ENCODE measurements at regions not wholly inside any gene's neighbourhood (a gene's known extent, or its start where the extent isn't known, plus 50 kb on each side); places are given as distances from the start of the nearest gene placed in this dataset.

DNA sequence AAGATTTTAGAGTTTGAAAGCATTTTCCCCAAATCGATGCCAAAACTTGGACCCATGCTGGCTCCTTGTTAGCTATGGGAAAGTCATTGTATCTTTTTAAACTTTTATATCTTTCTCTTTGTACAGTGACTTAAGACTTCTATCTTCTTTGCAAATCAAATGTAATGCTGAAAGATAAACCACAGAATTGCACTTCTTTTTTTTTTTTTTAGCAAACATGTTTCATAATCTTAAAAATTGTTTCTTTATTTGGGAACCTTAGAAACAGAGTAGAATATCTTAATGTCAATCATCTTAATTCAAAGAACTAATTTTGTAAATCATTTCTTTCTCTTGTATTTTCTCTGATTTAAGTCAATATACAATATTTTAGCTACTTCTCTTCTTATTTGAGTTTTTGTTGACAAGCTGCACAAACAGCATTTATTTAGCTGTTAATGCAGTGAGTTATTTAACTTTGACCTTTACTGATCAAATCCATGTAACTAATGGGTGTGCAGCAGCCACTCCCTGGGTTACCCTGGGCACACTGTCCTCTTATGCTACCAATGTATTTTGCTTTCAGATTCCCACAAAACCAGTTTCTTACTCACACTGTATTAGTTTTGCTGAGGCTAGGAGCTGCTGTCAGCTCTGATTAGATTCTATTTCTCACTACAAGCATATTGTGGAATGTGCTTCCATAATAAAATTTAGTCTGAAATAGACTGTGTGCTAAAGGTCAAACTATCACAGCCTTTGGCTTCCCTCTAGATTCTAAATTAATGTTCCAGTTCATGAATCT is 279.6 kb downstream of the ADGB start:
- Histone ChIP-seq H3K36me3 (ENCODE audit: control insufficient read depth, insufficient read depth, low read length) (no peaks in the 10 kb centered on the region), H3K9ac (ENCODE audit: low read length) (no peak overlapping the region), H3K4me1 (ENCODE audit: control insufficient read depth, insufficient read depth, low read length) (peaks cover 22% of the 10 kb centered on the region; the same call in 1 of the 2 replicates), H3K9me3 (ENCODE audit: control insufficient read depth, insufficient read depth, low read depth, low read length) (no peaks in the 10 kb centered on the region), H3K4me3 (ENCODE audit: low read depth, low read length) (no peak overlapping the region), H3K27ac (ENCODE audit: low read depth, low read length) (no peak overlapping the region), H3K27me3 (ENCODE audit: control insufficient read depth, insufficient read depth, low read length) (no peaks in the 10 kb centered on the region)

DNA sequence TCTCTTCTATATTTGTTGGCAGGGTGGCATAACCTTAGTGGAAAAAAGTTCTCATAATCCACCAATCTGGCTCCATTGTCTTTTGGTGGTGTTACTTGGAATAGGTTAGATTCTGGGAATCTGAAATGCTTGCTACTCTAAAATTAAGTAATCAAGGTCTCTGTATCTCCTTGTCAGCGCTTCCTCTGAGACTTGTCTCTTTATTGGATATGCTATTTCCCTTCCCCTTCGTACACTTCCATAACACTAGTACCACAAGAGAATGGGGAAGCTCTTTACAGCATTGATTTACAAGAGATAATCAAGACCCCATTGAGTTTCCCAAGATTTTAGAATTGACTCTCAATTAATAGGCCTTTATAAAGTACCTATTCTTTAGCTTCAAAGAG is 280.2 kb downstream of the ADGB start:
- no peaks in the 10 kb centered on the region for H3K36me3 ChIP-seq (ENCODE audit: control insufficient read depth, insufficient read depth, low read length)
- no peak overlapping the region for H3K27ac ChIP-seq (ENCODE audit: low read depth, low read length)
- H3K9me3 ChIP-seq (ENCODE audit: control insufficient read depth, insufficient read depth, low read depth, low read length): no peaks in the 10 kb centered on the region
- no peak overlapping the region for H3K9ac ChIP-seq (ENCODE audit: low read length)
- H3K4me1 ChIP-seq (ENCODE audit: control insufficient read depth, insufficient read depth, low read length): peaks cover 22% of the 10 kb centered on the region; the same call in 1 of the 2 replicates
- no peak overlapping the region for H3K4me3 ChIP-seq (ENCODE audit: low read depth, low read length)
- H3K27me3 ChIP-seq (ENCODE audit: control insufficient read depth, insufficient read depth, low read length): no peaks in the 10 kb centered on the region

DNA sequence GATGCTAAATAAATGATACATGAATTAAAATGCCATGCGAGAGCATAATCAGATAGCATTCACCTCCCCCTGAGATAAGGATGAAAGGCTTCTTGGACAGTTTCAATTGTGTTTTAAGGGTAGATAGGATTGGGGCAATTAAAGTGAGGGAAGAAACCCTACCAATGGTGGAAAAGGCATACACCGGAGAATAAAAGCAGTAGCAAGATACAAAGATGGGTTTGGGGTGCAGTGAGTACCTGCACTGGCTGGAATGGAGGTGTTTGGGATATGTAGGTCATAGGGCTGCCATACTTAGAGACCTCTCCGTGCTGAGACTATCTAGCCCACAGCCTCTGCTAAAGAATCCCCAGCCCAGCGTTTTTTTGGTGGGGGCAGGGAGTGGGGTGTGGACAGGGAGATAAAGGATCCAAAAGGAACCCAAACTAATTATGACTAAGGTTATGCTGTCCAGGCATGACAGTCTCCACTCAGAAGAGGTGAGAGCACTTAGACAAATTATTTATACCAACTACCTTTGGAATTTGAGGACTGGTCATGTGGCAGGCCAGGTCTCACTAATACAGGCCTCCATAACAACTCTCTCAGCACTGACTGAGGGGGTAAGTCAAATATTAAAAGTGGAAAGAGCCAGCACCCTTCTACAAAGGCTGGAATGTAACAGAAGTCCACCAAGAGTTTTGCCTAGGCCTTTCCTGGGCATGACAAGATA is 280.8 kb downstream of the ADGB start:
- H3K4me1 ChIP-seq (ENCODE audit: control insufficient read depth, insufficient read depth, low read length): peaks cover 22% of the 10 kb centered on the region; the same call in 1 of the 2 replicates
- no peak overlapping the region for H3K4me3 ChIP-seq (ENCODE audit: low read depth, low read length)
- H3K9ac ChIP-seq (ENCODE audit: low read length): no peak overlapping the region
- H3K27ac ChIP-seq (ENCODE audit: low read depth, low read length): no peak overlapping the region
- H3K9me3 ChIP-seq (ENCODE audit: control insufficient read depth, insufficient read depth, low read depth, low read length): no peaks in the 10 kb centered on the region
- H3K27me3 ChIP-seq (ENCODE audit: control insufficient read depth, insufficient read depth, low read length): no peaks in the 10 kb centered on the region
- no peaks in the 10 kb centered on the region for H3K36me3 ChIP-seq (ENCODE audit: control insufficient read depth, insufficient read depth, low read length)

DNA sequence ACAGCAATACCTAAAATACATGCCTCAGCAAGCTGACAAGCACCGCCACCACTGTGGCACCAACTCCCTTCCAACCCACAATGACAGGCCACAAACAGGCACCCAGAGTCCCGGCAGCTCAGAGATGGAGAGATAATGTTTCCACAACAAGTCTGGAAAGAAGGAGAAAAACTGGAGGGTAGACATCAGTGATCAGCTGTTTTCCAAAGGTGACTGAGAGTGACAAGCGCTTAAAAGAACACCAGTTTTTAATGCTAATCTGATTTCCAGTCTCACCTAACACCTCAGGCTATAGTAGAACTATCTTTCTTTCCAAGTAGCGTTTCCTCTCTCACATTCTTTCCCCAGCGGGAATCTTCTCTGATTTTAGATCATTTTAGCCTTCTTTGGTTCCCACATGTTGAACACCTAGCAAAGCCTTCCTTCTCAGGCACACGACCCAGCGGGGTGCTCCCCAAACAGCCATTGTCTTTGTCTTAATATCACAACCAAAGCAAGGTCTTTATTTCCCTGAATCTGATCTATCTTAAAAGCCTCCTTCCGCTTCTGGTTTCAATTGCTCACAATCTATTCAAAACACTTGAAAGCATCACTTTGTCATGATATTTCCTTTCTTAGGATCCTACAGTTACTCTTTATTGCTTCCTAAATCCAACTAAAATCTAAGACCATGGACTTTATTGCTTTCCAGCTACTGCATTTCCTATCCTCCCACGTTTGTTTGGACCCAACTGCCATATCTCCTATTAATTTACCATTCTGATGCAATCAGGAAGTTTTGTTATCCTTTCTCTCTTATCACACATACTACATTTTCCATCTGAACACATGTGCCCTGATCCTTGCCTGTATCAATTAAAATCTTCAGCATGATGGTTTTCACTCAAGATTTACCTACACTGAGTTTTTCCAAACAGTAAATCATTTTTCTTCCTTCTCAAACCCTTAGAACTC is 282.7 kb downstream of the ADGB start:
- H3K4me1 ChIP-seq (ENCODE audit: control insufficient read depth, insufficient read depth, low read length): peaks cover 17% of the 10 kb centered on the region; the same call in 1 of the 2 replicates
- no peak overlapping the region for H3K9ac ChIP-seq (ENCODE audit: low read length)
- H3K36me3 ChIP-seq (ENCODE audit: control insufficient read depth, insufficient read depth, low read length): no peaks in the 10 kb centered on the region
- H3K27me3 ChIP-seq (ENCODE audit: control insufficient read depth, insufficient read depth, low read length): no peaks in the 10 kb centered on the region
- H3K27ac ChIP-seq (ENCODE audit: low read depth, low read length): no peak overlapping the region; the same call in 1 of the 2 replicates
- no peaks in the 10 kb centered on the region for H3K9me3 ChIP-seq (ENCODE audit: control insufficient read depth, insufficient read depth, low read depth, low read length)
- no peak overlapping the region for H3K4me3 ChIP-seq (ENCODE audit: low read depth, low read length)

DNA sequence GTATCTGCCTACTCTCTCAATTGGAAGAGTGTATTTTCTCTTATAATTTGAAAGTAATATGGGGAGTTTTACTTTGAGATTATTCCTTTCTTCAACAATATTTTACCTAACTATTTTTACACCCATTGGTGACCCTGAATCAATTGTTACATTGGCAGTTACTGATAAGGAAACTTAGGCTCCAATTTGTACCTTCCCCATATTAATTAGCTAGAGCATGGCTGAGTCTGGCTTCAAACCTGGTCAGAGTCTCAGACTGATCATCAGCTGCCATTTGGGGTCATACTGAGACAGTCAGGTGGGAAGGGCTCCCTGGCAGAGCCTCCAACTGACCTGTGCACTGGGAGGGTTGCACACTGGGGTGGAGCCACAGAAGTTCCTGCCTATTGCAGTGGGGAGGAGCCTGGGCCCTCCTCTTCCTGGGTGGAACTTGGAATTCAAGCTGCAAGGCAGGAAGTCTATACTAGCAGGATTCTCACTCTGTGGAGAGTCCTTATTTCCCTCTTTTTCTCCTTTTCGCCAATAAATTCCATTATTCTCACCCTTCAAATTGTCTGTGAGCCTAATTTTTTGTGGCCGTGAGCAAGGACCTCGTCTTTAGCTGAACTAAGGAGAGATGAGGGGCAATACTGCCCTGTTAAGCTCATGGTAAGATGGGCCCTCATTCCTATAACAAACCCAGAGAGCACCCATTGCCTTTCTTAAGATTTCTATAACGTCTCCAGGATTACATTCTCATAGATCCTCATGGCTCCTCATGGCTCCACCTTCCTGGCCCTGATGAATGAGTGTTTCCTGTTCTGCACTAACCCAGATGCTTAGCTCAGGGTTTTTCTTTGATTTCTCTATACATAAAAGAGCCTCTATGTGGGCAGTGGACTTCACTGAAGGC is 285.1 kb downstream of the ADGB start:
- no peak overlapping the region for H3K9ac ChIP-seq (ENCODE audit: low read length)
- H3K36me3 ChIP-seq (ENCODE audit: control insufficient read depth, insufficient read depth, low read length): no peaks in the 10 kb centered on the region
- no peaks in the 10 kb centered on the region for H3K27me3 ChIP-seq (ENCODE audit: control insufficient read depth, insufficient read depth, low read length)
- no peak overlapping the region for H3K4me3 ChIP-seq (ENCODE audit: low read depth, low read length)
- no peaks in the 10 kb centered on the region for H3K9me3 ChIP-seq (ENCODE audit: control insufficient read depth, insufficient read depth, low read depth, low read length)
- H3K27ac ChIP-seq (ENCODE audit: low read depth, low read length): no peak overlapping the region
- peaks cover 16% of the 10 kb centered on the region for H3K4me1 ChIP-seq (ENCODE audit: control insufficient read depth, insufficient read depth, low read length)

DNA sequence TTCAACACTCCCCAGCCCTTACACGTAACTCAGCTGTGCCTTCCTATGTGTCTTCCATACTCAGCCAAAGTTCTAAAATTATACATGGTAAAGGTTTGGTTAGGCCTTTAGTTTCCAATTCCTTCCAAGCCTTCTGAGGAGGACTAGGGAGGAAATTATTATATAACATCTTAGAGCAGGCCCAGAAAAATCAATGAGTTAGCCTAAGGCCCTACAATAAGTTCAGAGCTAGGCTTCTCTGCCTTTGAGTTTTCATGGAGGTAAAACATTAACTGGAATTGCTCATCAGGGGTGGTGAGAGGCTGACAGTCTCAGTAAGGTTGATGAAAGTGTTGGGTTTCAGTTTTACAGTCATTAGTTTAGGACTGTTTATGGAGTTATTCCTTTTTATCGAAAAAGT is 286.0 kb downstream of the ADGB start:
- Histone ChIP-seq H3K9me3 (ENCODE audit: control insufficient read depth, insufficient read depth, low read depth, low read length) (no peaks in the 10 kb centered on the region), H3K4me3 (ENCODE audit: low read depth, low read length) (no peak overlapping the region), H3K27ac (ENCODE audit: low read depth, low read length) (no peak overlapping the region), H3K9ac (ENCODE audit: low read length) (no peak overlapping the region), H3K36me3 (ENCODE audit: control insufficient read depth, insufficient read depth, low read length) (no peaks in the 10 kb centered on the region), H3K4me1 (ENCODE audit: control insufficient read depth, insufficient read depth, low read length) (peaks cover 16% of the 10 kb centered on the region), H3K27me3 (ENCODE audit: control insufficient read depth, insufficient read depth, low read length) (no peaks in the 10 kb centered on the region)

DNA sequence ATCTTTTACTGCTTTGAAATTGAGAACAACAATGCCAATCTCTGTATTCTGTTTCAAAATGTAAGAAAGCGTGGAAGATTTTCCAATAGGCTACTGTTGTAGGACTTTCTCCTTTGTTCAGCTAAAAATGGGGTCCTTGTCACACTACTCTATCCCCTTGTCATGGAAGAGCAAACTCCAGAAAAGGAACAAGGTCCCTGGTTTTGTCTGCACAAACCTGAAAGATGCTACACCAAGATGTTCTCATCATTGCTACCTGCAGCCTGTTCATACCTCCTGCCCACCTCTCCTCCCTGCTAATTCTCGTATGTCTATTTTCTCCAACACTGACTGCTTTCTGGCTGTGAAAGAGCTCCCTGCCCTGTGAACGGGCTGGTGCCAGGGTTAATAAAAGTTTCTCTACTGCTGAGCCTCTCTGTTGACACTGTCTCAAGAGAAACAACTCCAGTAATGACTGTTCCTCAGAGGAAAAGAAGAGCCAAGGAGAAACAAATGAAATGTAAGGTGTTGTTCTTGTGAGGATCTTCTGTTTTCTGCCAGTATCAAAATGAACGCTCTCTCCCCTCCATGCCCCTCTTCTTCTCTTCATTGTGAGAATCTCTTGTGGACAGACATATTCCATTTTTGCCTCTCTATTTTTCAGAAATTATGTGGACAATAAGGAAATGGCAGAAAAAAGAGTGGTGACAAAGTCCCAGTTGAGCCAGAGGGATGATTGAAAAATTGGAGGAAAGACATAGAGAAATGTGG is 287.1 kb downstream of the ADGB start:
- H3K27ac ChIP-seq (ENCODE audit: low read depth, low read length): no peak overlapping the region
- no peak overlapping the region for H3K4me3 ChIP-seq (ENCODE audit: low read depth, low read length)
- no peak overlapping the region for H3K9ac ChIP-seq (ENCODE audit: low read length)
- peaks cover 13% of the 10 kb centered on the region for H3K4me1 ChIP-seq (ENCODE audit: control insufficient read depth, insufficient read depth, low read length)
- H3K36me3 ChIP-seq (ENCODE audit: control insufficient read depth, insufficient read depth, low read length): no peaks in the 10 kb centered on the region
- no peaks in the 10 kb centered on the region for H3K27me3 ChIP-seq (ENCODE audit: control insufficient read depth, insufficient read depth, low read length)
- no peaks in the 10 kb centered on the region for H3K9me3 ChIP-seq (ENCODE audit: control insufficient read depth, insufficient read depth, low read depth, low read length)

DNA sequence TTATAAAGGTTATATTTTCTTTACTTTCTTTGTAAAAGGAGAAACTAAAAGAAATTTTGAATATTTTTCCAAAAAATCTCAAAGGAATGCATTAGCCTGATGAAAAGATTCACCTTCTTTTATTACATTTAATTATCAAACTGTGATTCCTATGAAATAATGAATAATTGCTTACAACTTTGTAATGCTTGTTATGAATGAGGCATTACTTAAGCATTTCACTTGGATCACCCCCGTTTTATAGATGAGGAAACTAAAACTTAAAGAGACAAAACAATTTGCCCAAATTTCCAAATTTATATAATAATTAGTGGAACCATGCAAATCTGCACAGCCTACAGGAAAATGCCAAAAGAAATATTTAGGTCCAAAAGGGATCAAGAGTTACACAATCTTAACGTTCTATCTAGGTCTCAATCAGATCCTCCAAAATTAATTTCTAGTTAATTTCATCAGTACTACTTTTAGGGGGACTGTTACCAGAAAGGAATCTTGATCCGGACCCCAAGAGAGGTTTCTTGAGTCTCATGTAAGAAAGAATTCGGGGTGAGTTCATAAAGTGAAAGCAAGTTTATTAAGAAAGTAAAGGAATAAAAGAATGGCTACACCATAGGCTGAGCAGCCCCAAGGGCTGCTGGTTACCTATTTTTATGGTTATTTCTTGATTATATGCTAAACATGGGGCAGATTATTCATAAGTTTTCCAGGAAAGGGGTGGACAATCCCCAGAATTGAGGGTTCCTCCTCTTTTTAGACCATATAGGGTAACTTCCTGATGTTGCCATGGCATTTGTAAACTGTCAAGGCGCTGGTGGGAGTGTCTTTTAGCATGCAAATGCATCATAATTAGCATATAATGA is 288.0 kb downstream of the ADGB start:
- Histone ChIP-seq H3K27me3 (ENCODE audit: control insufficient read depth, insufficient read depth, low read length) (no peaks in the 10 kb centered on the region), H3K36me3 (ENCODE audit: control insufficient read depth, insufficient read depth, low read length) (no peaks in the 10 kb centered on the region), H3K9ac (ENCODE audit: low read length) (no peak overlapping the region), H3K27ac (ENCODE audit: low read depth, low read length) (no peak overlapping the region), H3K9me3 (ENCODE audit: control insufficient read depth, insufficient read depth, low read depth, low read length) (no peaks in the 10 kb centered on the region), H3K4me1 (ENCODE audit: control insufficient read depth, insufficient read depth, low read length) (peaks cover 4% of the 10 kb centered on the region), H3K4me3 (ENCODE audit: low read depth, low read length) (no peak overlapping the region)

DNA sequence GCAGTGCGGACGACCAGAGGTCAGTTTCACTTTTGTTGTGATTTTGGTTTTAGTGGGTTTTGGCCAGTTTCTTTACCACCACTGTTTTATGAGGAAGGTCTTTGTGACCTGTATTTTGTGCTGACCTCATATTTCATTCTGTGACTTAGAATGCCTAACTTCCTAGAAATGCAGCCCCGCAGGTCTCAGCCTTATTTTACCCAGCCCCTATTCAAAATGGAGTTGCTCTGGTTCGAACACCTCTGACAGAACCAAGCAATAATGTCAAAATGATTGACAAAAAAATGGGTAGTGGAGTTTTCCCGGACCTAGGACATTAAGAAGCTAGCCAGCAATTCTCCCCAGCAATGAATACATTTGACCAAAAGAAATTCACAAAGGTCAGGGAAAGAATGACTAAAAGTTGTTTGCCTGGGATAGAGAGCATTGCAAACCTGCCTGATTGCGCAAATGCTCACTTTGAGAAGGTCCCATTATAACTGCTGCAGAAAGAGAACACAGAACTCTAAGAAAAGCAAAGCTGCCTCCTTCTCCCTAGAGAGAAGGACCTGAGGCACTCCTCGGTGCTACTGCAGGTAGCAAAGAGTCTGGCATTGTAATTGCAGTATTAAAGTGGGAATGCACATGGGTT is 288.8 kb downstream of the ADGB start:
- no peaks in the 10 kb centered on the region for H3K27me3 ChIP-seq (ENCODE audit: control insufficient read depth, insufficient read depth, low read length)
- H3K36me3 ChIP-seq (ENCODE audit: control insufficient read depth, insufficient read depth, low read length): no peaks in the 10 kb centered on the region
- no peaks in the 10 kb centered on the region for H3K9me3 ChIP-seq (ENCODE audit: control insufficient read depth, insufficient read depth, low read depth, low read length)
- no peak overlapping the region for H3K4me3 ChIP-seq (ENCODE audit: low read depth, low read length)
- H3K4me1 ChIP-seq (ENCODE audit: control insufficient read depth, insufficient read depth, low read length): peaks cover 3% of the 10 kb centered on the region; the same call in 1 of the 2 replicates
- H3K9ac ChIP-seq (ENCODE audit: low read length): no peak overlapping the region
- no peak overlapping the region for H3K27ac ChIP-seq (ENCODE audit: low read depth, low read length)

Data from HUES6 (cell line).